ENCODE measurements at regions not wholly inside any gene's neighbourhood (a gene's known extent, or its start where the extent isn't known, plus 50 kb on each side); places are given as distances from the start of the nearest gene placed in this dataset.

- H3K27ac ChIP-seq (ENCODE audit: low read length): no peak overlapping the region
- no peaks in the 10 kb centered on the region for H3K27me3 ChIP-seq (ENCODE audit: low read length)
These were observed 612.6 kb downstream of the DACH1 start for GRCh38 chr13:71254384-71254783.

GRCh38 chr13:71252184-71252704 lies 614.8 kb downstream of the DACH1 start:
- Histone ChIP-seq H3K4me3 (ENCODE audit: low read length) (no peak overlapping the region), H3K4me2 (ENCODE audit: low read depth, low read length, poor library complexity, severe bottlenecking) (no peak overlapping the region), H3K27ac (ENCODE audit: low read length) (no peak overlapping the region), H3K9me2 (replicated peaks; ENCODE audit: insufficient read depth, low read length) (no peaks in the 10 kb centered on the region), H3K9ac (ENCODE audit: low read length) (no peak overlapping the region), H3K9me3 (ENCODE audit: low read length) (peaks cover 10% of the 10 kb centered on the region), H3K27me3 (ENCODE audit: low read length) (no peaks in the 10 kb centered on the region), H4K20me1 (ENCODE audit: insufficient read depth, low read depth, low read length) (no peaks in the 10 kb centered on the region), H3K4me1 (ENCODE audit: low read length) (no peaks in the 10 kb centered on the region), H3K79me2 (ENCODE audit: low read length) (no peaks in the 10 kb centered on the region), H3K36me3 (ENCODE audit: insufficient read depth, low read length) (no peaks in the 10 kb centered on the region), H2AFZ (ENCODE audit: low read length) (no peak overlapping the region)
- DNase-seq: no peak

More at GRCh38 chr13:71254384-71254783, 612.6 kb downstream of the DACH1 start:
- no peaks in the 10 kb centered on the region for H4K20me1 ChIP-seq (ENCODE audit: insufficient read depth, low read depth, low read length)
- no peak overlapping the region for H2AFZ ChIP-seq (ENCODE audit: low read length)
- H3K9me2 ChIP-seq (replicated peaks; ENCODE audit: insufficient read depth, low read length): no peaks in the 10 kb centered on the region
- no peaks in the 10 kb centered on the region for H3K79me2 ChIP-seq (ENCODE audit: low read length)
- no peaks in the 10 kb centered on the region for H3K36me3 ChIP-seq (ENCODE audit: insufficient read depth, low read length)
- no peak for DNase-seq
- peaks cover 7% of the 10 kb centered on the region for H3K9me3 ChIP-seq (ENCODE audit: low read length)
- H3K4me2 ChIP-seq (ENCODE audit: low read depth, low read length, poor library complexity, severe bottlenecking): no peak overlapping the region
- no peak overlapping the region for H3K4me3 ChIP-seq (ENCODE audit: low read length)
- H3K4me1 ChIP-seq (ENCODE audit: low read length): no peaks in the 10 kb centered on the region
- no peak overlapping the region for H3K9ac ChIP-seq (ENCODE audit: low read length)

GRCh38 chr13:71251292-71251951 lies 615.6 kb downstream of the DACH1 start:
- Histone ChIP-seq H3K9ac (ENCODE audit: low read length) (no peak overlapping the region), H3K27ac (ENCODE audit: low read length) (no peak overlapping the region), H3K9me2 (replicated peaks; ENCODE audit: insufficient read depth, low read length) (no peaks in the 10 kb centered on the region)

DNA sequence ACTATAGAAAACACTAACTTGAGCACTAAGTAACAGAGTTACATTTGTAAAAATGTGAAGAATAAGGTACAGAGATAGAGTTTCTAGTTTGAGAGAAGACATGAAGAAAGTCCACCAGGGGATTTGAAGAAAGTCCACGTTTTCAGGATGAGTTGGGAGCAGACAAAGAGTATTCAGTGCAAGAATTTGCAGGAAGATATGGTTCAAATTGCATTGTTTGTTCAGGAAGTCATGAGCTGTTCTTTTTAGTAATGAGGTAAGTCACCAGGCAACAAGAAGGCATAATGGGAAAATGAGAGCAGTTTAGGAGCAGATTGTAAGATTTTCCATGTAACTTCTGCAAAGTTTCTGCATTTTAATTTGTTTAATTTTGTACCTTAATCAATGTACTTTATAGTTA lies 618.0 kb downstream of the DACH1 start:
- no peaks in the 10 kb centered on the region for H3K27me3 ChIP-seq (ENCODE audit: low read length)
- H3K9me2 ChIP-seq (replicated peaks; ENCODE audit: insufficient read depth, low read length): no peaks in the 10 kb centered on the region
- no peaks in the 10 kb centered on the region for H3K4me1 ChIP-seq (ENCODE audit: low read length)
- DNase-seq: no peak
- no peak overlapping the region for H3K4me3 ChIP-seq (ENCODE audit: low read length)
- no peak overlapping the region for H3K4me2 ChIP-seq (ENCODE audit: low read depth, low read length, poor library complexity, severe bottlenecking)
- no peak overlapping the region for H2AFZ ChIP-seq (ENCODE audit: low read length)
- H4K20me1 ChIP-seq (ENCODE audit: insufficient read depth, low read depth, low read length): no peaks in the 10 kb centered on the region
- no peak overlapping the region for H3K27ac ChIP-seq (ENCODE audit: low read length)
- H3K36me3 ChIP-seq (ENCODE audit: insufficient read depth, low read length): no peaks in the 10 kb centered on the region
- H3K79me2 ChIP-seq (ENCODE audit: low read length): no peaks in the 10 kb centered on the region
- peaks cover 3% of the 10 kb centered on the region; the same call in 1 of the 2 replicates for H3K9me3 ChIP-seq (ENCODE audit: low read length)
- H3K9ac ChIP-seq (ENCODE audit: low read length): no peak overlapping the region

More at GRCh38 chr13:71251292-71251951, 615.6 kb downstream of the DACH1 start:
- no peak overlapping the region for H3K4me2 ChIP-seq (ENCODE audit: low read depth, low read length, poor library complexity, severe bottlenecking)
- no peak overlapping the region for H2AFZ ChIP-seq (ENCODE audit: low read length)
- no peak overlapping the region for H3K4me3 ChIP-seq (ENCODE audit: low read length)
- H3K27me3 ChIP-seq (ENCODE audit: low read length): no peaks in the 10 kb centered on the region
- no peaks in the 10 kb centered on the region for H3K4me1 ChIP-seq (ENCODE audit: low read length)
- no peaks in the 10 kb centered on the region for H4K20me1 ChIP-seq (ENCODE audit: insufficient read depth, low read depth, low read length)
- DNase-seq: no peak
- H3K79me2 ChIP-seq (ENCODE audit: low read length): no peaks in the 10 kb centered on the region
- H3K36me3 ChIP-seq (ENCODE audit: insufficient read depth, low read length): no peaks in the 10 kb centered on the region
- H3K9me3 ChIP-seq (ENCODE audit: low read length): peaks cover 10% of the 10 kb centered on the region

DNA sequence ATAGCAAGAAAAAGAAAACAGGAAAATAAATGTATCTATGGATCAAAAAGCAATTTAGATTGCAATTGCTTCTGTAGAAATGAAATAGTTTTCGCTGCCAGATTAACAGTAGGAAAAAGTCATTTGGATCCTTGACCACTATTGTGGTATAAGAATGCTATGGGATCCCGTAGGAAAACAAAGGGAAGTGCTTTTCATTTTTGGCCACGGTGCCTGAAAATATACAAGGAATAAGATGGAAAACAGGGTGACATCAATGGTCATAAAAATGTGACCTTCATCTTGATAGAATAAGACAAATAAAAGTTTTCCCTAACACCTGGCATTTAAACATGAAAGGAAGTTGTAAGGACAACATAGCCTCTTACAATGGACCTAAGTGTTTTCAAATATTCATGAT lies 622.8 kb downstream of the DACH1 start:
- no peaks in the 10 kb centered on the region for H3K36me3 ChIP-seq (ENCODE audit: insufficient read depth, low read length)
- H3K27me3 ChIP-seq (ENCODE audit: low read length): no peaks in the 10 kb centered on the region
- no peak overlapping the region for H3K4me2 ChIP-seq (ENCODE audit: low read depth, low read length, poor library complexity, severe bottlenecking)
- H3K4me1 ChIP-seq (ENCODE audit: low read length): no peaks in the 10 kb centered on the region
- H3K27ac ChIP-seq (ENCODE audit: low read length): no peak overlapping the region
- no peaks in the 10 kb centered on the region for H4K20me1 ChIP-seq (ENCODE audit: insufficient read depth, low read depth, low read length)
- H3K9me3 ChIP-seq (ENCODE audit: low read length): peaks cover 3% of the 10 kb centered on the region; the same call in 1 of the 2 replicates
- H3K4me3 ChIP-seq (ENCODE audit: low read length): no peak overlapping the region
- no peak for DNase-seq
- H3K9ac ChIP-seq (ENCODE audit: low read length): no peak overlapping the region
- no peaks in the 10 kb centered on the region for H3K79me2 ChIP-seq (ENCODE audit: low read length)
- no peak overlapping the region for H2AFZ ChIP-seq (ENCODE audit: low read length)
- H3K9me2 ChIP-seq (replicated peaks; ENCODE audit: insufficient read depth, low read length): no peaks in the 10 kb centered on the region

GRCh38 chr13:71242201-71242600 lies 624.8 kb downstream of the DACH1 start:
- no peak overlapping the region for H2AFZ ChIP-seq (ENCODE audit: low read length)
- no peak overlapping the region for H3K27ac ChIP-seq (ENCODE audit: low read length)

GRCh38 chr13:71240911-71241310 lies 626.1 kb downstream of the DACH1 start:
- no peak for DNase-seq
- Histone ChIP-seq H3K9me3 (ENCODE audit: low read length) (no peaks in the 10 kb centered on the region), H3K4me3 (ENCODE audit: low read length) (no peak overlapping the region)

More at GRCh38 chr13:71242201-71242600, 624.8 kb downstream of the DACH1 start:
- Histone ChIP-seq H4K20me1 (ENCODE audit: insufficient read depth, low read depth, low read length) (no peaks in the 10 kb centered on the region), H3K4me1 (ENCODE audit: low read length) (no peaks in the 10 kb centered on the region), H3K79me2 (ENCODE audit: low read length) (no peaks in the 10 kb centered on the region), H3K9me3 (ENCODE audit: low read length) (no peaks in the 10 kb centered on the region), H3K36me3 (ENCODE audit: insufficient read depth, low read length) (no peaks in the 10 kb centered on the region), H3K4me2 (ENCODE audit: low read depth, low read length, poor library complexity, severe bottlenecking) (no peak overlapping the region), H3K4me3 (ENCODE audit: low read length) (no peak overlapping the region), H3K9ac (ENCODE audit: low read length) (no peak overlapping the region), H3K27me3 (ENCODE audit: low read length) (no peaks in the 10 kb centered on the region), H3K9me2 (replicated peaks; ENCODE audit: insufficient read depth, low read length) (no peaks in the 10 kb centered on the region)
- DNase-seq: no peak

DNA sequence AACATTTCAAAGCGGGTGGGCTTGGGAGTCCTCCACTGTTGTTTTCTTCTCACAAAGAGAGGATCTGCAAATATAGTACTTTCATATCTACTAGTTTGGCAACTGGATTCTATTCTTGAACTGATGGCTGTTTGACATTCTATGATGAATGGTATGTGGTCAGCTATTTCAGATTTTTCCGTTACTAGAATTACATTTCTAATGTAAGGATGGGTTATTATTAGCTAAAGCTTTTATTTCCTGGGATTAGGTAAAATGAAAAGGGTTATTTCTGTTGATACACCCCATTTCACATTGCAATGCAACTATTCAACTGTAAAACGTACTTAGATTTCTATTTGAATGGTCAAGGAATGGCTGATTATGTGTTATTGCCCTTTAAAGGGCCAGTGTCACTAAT lies 629.7 kb downstream of the DACH1 start:
- no peak for DNase-seq
- Histone ChIP-seq H3K79me2 (ENCODE audit: low read length) (no peaks in the 10 kb centered on the region), H3K4me1 (ENCODE audit: low read length) (no peaks in the 10 kb centered on the region), H3K9ac (ENCODE audit: low read length) (no peak overlapping the region), H3K4me3 (ENCODE audit: low read length) (no peak overlapping the region), H3K9me2 (replicated peaks; ENCODE audit: insufficient read depth, low read length) (no peaks in the 10 kb centered on the region), H3K27ac (ENCODE audit: low read length) (no peak overlapping the region), H4K20me1 (ENCODE audit: insufficient read depth, low read depth, low read length) (no peaks in the 10 kb centered on the region), H2AFZ (ENCODE audit: low read length) (no peak overlapping the region), H3K9me3 (ENCODE audit: low read length) (no peaks in the 10 kb centered on the region; the same call in 1 of the 2 replicates), H3K36me3 (ENCODE audit: insufficient read depth, low read length) (no peaks in the 10 kb centered on the region), H3K27me3 (ENCODE audit: low read length) (no peaks in the 10 kb centered on the region), H3K4me2 (ENCODE audit: low read depth, low read length, poor library complexity, severe bottlenecking) (no peak overlapping the region)

More at GRCh38 chr13:71240911-71241310, 626.1 kb downstream of the DACH1 start:
- H3K9ac ChIP-seq (ENCODE audit: low read length): no peak overlapping the region
- no peak overlapping the region for H3K4me2 ChIP-seq (ENCODE audit: low read depth, low read length, poor library complexity, severe bottlenecking)
- no peaks in the 10 kb centered on the region for H4K20me1 ChIP-seq (ENCODE audit: insufficient read depth, low read depth, low read length)
- H3K27ac ChIP-seq (ENCODE audit: low read length): no peak overlapping the region
- no peaks in the 10 kb centered on the region for H3K4me1 ChIP-seq (ENCODE audit: low read length)
- no peak overlapping the region for H2AFZ ChIP-seq (ENCODE audit: low read length)
- no peaks in the 10 kb centered on the region for H3K36me3 ChIP-seq (ENCODE audit: insufficient read depth, low read length)
- no peaks in the 10 kb centered on the region for H3K79me2 ChIP-seq (ENCODE audit: low read length)
- H3K27me3 ChIP-seq (ENCODE audit: low read length): no peaks in the 10 kb centered on the region
- no peaks in the 10 kb centered on the region for H3K9me2 ChIP-seq (replicated peaks; ENCODE audit: insufficient read depth, low read length)

Measured in Karpas-422 (cell line).